HEK293 (cell line): ENCODE measurements at regions not wholly inside any gene's neighbourhood (a gene's known extent, or its start where the extent isn't known, plus 50 kb on each side); places are given as distances from the start of the nearest gene placed in this dataset.

ENCODE experiments used
- ZFP3 ChIP-seq: fragments of 450-650 bp; formaldehyde crosslinking; IDR thresholded peaks from 2 replicates; pipeline ENCODE4 v1.5.1; 2016; ENCODE audit warnings: low read depth, missing biosample characterization, missing genetic modification characterization
- TF ChIP-seq, protein P1 (sequence below): fragments of 450-650 bp; formaldehyde crosslinking; IDR thresholded peaks from 2 replicates; pipeline ENCODE4 v1.5.1; 2016; ENCODE audit warnings: missing biosample characterization, missing genetic modification characterization
- TF ChIP-seq, protein P2 (sequence below): fragments of 450-650 bp; formaldehyde crosslinking; IDR thresholded peaks from 2 replicates; pipeline ENCODE4 v1.5.1; 2016; ENCODE audit warnings: missing biosample characterization, missing genetic modification characterization

DNA sequence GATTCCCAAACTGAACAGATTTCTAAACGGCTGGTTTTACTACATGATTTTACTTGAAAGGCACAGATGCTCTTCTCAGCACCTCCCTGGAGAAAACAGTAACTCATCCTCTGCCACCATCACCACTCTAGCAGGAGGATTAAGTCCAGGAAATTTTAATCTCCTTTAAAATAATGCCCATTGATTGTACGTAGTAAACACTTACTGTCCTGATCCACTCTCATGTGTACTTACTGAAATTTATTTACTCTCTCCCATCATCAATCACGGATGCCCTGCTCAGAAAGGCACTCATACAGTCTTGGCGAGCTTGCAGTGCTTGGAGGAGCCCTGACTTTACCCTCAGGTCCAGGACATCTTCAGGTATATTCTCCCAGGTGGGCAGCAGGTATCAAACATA is 239.8 kb upstream of the EGLN3 start:
- TF ChIP-seq, protein P1, sequence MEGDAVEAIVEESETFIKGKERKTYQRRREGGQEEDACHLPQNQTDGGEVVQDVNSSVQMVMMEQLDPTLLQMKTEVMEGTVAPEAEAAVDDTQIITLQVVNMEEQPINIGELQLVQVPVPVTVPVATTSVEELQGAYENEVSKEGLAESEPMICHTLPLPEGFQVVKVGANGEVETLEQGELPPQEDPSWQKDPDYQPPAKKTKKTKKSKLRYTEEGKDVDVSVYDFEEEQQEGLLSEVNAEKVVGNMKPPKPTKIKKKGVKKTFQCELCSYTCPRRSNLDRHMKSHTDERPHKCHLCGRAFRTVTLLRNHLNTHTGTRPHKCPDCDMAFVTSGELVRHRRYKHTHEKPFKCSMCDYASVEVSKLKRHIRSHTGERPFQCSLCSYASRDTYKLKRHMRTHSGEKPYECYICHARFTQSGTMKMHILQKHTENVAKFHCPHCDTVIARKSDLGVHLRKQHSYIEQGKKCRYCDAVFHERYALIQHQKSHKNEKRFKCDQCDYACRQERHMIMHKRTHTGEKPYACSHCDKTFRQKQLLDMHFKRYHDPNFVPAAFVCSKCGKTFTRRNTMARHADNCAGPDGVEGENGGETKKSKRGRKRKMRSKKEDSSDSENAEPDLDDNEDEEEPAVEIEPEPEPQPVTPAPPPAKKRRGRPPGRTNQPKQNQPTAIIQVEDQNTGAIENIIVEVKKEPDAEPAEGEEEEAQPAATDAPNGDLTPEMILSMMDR (tag by site-specific recombination), result no peak
- TF ChIP-seq, protein P2, sequence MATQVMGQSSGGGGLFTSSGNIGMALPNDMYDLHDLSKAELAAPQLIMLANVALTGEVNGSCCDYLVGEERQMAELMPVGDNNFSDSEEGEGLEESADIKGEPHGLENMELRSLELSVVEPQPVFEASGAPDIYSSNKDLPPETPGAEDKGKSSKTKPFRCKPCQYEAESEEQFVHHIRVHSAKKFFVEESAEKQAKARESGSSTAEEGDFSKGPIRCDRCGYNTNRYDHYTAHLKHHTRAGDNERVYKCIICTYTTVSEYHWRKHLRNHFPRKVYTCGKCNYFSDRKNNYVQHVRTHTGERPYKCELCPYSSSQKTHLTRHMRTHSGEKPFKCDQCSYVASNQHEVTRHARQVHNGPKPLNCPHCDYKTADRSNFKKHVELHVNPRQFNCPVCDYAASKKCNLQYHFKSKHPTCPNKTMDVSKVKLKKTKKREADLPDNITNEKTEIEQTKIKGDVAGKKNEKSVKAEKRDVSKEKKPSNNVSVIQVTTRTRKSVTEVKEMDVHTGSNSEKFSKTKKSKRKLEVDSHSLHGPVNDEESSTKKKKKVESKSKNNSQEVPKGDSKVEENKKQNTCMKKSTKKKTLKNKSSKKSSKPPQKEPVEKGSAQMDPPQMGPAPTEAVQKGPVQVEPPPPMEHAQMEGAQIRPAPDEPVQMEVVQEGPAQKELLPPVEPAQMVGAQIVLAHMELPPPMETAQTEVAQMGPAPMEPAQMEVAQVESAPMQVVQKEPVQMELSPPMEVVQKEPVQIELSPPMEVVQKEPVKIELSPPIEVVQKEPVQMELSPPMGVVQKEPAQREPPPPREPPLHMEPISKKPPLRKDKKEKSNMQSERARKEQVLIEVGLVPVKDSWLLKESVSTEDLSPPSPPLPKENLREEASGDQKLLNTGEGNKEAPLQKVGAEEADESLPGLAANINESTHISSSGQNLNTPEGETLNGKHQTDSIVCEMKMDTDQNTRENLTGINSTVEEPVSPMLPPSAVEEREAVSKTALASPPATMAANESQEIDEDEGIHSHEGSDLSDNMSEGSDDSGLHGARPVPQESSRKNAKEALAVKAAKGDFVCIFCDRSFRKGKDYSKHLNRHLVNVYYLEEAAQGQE (tag by site-specific recombination), result no peak
- no peak for TF ChIP-seq ZFP3 (tag by site-specific recombination)
